ENCODE measurements at regions not wholly inside any gene's neighbourhood (a gene's known extent, or its start where the extent isn't known, plus 50 kb on each side); places are given as distances from the start of the nearest gene placed in this dataset.

DNA sequence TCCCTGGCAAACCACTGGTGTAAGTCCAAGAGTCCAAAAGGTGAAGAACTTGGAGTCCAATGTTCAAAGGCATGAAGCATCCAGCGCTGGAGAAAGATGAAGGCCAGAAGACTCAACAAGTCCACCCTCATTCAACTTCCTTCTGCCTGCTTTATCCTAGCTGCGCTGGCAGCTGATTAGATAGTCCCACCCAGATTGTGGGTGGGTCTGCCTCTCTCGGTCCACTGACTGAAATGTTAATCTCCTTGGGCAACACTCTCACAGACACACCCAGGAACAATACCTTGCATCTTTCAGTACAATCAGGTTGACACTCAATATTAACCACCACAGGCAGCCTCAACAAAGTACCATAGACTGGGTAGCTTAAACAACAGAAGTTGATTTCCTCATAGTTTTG lies 245.9 kb upstream of the IGF1R start:
- Histone ChIP-seq H3K27me3 (no peaks in the 10 kb centered on the region), H3K4me3 (no peak overlapping the region), H3K36me3 (no peaks in the 10 kb centered on the region), H3K27ac (no peak overlapping the region), H3K9me3 (no peaks in the 10 kb centered on the region), H3K4me1 (no peaks in the 10 kb centered on the region)
- no peak for DNase-seq (ENCODE audit: low spot score in 2 of 2)
- intact Hi-C loops (cut with DNase I): no loop called here
- TF ChIP-seq, protein P1, sequence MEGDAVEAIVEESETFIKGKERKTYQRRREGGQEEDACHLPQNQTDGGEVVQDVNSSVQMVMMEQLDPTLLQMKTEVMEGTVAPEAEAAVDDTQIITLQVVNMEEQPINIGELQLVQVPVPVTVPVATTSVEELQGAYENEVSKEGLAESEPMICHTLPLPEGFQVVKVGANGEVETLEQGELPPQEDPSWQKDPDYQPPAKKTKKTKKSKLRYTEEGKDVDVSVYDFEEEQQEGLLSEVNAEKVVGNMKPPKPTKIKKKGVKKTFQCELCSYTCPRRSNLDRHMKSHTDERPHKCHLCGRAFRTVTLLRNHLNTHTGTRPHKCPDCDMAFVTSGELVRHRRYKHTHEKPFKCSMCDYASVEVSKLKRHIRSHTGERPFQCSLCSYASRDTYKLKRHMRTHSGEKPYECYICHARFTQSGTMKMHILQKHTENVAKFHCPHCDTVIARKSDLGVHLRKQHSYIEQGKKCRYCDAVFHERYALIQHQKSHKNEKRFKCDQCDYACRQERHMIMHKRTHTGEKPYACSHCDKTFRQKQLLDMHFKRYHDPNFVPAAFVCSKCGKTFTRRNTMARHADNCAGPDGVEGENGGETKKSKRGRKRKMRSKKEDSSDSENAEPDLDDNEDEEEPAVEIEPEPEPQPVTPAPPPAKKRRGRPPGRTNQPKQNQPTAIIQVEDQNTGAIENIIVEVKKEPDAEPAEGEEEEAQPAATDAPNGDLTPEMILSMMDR (IDR thresholded peaks at IDR 0.05): no peak

DNA sequence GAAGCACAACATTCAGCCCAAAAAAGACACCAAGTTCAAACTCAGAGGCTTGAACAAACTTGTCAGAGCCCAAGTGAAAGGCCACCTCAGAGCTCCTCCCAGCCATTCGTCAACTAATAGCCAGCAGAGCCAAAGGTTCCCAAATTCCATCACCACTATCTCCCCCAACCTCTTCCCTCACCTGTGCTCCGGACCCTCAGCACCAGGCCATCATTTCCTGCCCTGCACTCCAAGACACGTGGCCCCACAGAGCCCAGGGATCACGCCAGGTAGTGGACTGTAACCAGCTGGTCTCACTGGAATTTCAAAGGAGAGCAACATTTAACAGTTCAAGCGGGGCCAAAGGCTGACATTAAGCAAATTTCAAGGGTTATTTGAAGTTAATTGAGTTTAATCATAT lies 245.2 kb upstream of the IGF1R start:
- Histone ChIP-seq H3K9me3 (no peaks in the 10 kb centered on the region), H3K36me3 (no peaks in the 10 kb centered on the region), H3K4me3 (no peak overlapping the region), H3K4me1 (no peaks in the 10 kb centered on the region), H3K27me3 (no peaks in the 10 kb centered on the region), H3K27ac (no peak overlapping the region)
- intact Hi-C loops (cut with DNase I): no loop called here
- no peak for DNase-seq (ENCODE audit: low spot score in 2 of 2)
- TF ChIP-seq, protein P1 (IDR thresholded peaks at IDR 0.05): no peak

DNA sequence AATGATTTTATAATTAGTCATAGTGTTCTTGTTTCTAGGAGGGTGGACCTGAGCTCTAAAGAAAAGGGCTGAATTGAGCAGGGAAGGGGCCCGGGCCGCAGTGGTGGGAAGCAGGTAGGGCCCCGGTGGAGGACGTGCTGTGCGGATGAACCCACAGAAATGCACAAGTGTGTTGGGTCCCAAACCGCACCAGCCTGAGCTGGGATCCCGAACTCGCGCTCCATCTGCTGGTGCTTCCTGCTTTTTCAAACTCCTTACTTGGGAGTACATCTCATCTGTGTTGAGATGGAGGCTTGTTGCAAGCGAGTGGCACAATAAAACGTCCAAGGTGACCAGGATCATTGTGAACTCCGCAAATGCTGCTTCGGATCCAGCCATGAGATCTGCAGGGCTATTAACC lies 244.8 kb upstream of the IGF1R start:
- Histone ChIP-seq H3K4me3 (no peak overlapping the region), H3K27ac (no peak overlapping the region), H3K27me3 (no peaks in the 10 kb centered on the region), H3K9me3 (no peaks in the 10 kb centered on the region), H3K4me1 (no peaks in the 10 kb centered on the region), H3K36me3 (no peaks in the 10 kb centered on the region)
- no peak for DNase-seq (ENCODE audit: low spot score in 2 of 2)
- TF ChIP-seq, protein P1 (IDR thresholded peaks at IDR 0.05): no peak
- intact Hi-C loops (cut with DNase I): no loop called here

DNA sequence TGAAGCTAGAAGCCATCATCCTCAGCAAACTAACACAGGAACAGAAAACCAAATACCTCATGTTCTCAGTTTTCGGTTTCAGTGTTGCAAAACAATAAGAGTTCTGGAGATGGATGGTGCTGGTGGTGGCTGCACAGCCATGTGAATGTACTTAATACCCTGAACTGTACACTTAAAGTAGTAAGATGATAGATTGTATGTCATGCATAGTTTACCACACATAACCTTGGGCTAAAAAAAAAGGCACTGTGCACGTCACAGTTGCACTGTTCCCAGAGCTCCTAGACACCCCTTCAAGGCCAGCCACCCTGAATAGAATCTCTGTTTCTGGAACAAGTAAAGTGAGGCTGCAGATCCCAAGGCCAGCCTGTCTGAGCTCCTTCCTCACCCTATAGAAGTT lies 243.3 kb upstream of the IGF1R start:
- Histone ChIP-seq H3K27ac (no peak overlapping the region), H3K9me3 (no peaks in the 10 kb centered on the region), H3K4me1 (no peaks in the 10 kb centered on the region), H3K36me3 (no peaks in the 10 kb centered on the region), H3K27me3 (no peaks in the 10 kb centered on the region), H3K4me3 (no peak overlapping the region)
- TF ChIP-seq, protein P1 (IDR thresholded peaks at IDR 0.05): no peak
- DNase-seq (ENCODE audit: low spot score in 2 of 2): no peak
- intact Hi-C loops (cut with DNase I): no loop called here

DNA sequence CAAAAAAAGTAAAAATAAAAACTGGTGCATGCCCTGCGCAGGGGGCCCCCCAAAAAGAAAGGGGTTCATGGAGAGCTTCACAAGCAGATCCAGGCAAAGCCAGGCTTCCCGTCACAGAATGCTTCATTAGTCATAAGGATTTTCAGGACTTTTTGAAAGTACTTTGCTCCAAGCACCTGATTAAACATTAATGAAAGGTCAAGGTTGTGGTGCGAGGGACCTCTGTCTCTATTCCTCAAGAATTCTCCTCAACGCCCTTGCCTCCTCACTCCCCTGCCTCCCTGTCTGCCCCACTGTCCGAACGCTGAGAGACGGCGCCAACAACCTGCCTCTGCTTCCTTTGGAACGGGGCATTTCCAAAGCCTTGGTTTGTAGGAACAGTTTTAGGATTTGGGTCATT lies 240.1 kb upstream of the IGF1R start:
- no peak for DNase-seq (ENCODE audit: low spot score in 2 of 2)
- TF ChIP-seq, protein P1 (IDR thresholded peaks at IDR 0.05): no peak
- Histone ChIP-seq H3K4me1 (no peaks in the 10 kb centered on the region), H3K4me3 (no peak overlapping the region), H3K9me3 (no peaks in the 10 kb centered on the region), H3K27ac (no peak overlapping the region), H3K27me3 (no peaks in the 10 kb centered on the region), H3K36me3 (no peaks in the 10 kb centered on the region)
- intact Hi-C loops (cut with DNase I): no loop called here

DNA sequence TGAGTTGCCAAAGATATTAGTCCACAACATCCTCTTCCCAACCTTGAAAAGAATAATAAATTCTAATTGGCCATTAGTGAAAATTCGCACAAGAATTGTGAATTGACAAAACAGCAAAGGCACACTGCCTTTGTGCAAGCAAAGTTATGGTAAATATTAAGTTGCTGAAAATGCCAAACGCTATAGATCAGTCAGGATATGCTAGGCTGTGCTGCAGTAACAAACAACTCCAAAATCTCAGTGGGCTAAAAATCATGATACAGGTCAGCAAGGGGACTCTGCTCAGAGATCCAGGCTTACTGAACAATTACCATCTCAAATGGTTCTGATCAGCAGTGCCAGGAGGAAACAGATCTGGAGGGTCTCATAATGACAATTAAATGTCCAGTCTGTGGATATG lies 238.0 kb upstream of the IGF1R start:
- no peak overlapping the region for H3K27ac ChIP-seq
- intact Hi-C loops (cut with DNase I): no loop called here
- no peaks in the 10 kb centered on the region for H3K4me1 ChIP-seq
- H3K27me3 ChIP-seq: no peaks in the 10 kb centered on the region
- H3K9me3 ChIP-seq: no peaks in the 10 kb centered on the region
- TF ChIP-seq, protein P1 (IDR thresholded peaks at IDR 0.05): no peak
- H3K36me3 ChIP-seq: no peaks in the 10 kb centered on the region
- H3K4me3 ChIP-seq: no peak overlapping the region
- no peak for DNase-seq (ENCODE audit: low spot score in 2 of 2)

All from ascending aorta (tissue), 2 donors.